HCT116 (cell line): ENCODE measurements at regions not wholly inside any gene's neighbourhood (a gene's known extent, or its start where the extent isn't known, plus 50 kb on each side); places are given as distances from the start of the nearest gene placed in this dataset.

ENCODE experiments used
- ATAC-seq: fragments of 200-7000 bp; cut with Tn5 transposase; 2 replicates; pipeline ENCODE4 v1.9.1; 2020; ENCODE audit warnings: mild to moderate bottlenecking, moderate library complexity
- BruUV-seq: library from RNA; stranded (reverse); fragments of 400-500 nt; replicated peaks from 2 replicates; lab custom pipeline; 2021; lab: Mats Ljungman, UMichigan
- CTCF ChIA-PET: fragments of 300-600 bp; sonication (Branson Sonifier 250); formaldehyde crosslinking; loops from one replicate; lab custom pipeline; 2021; ENCODE audit warnings: antibody characterized with exemption; lab: Charles Lee
- POLR2A ChIA-PET: fragments of 300-600, 350-600 bp; sonication (Branson Sonifier 250); formaldehyde crosslinking; loops from one replicate; lab custom pipeline; 2021; ENCODE audit warnings: antibody characterized with exemption; lab: Charles Lee
- RAD21 ChIA-PET, 2 experiments: fragments of 300-600 bp; sonication (Branson Sonifier 250); formaldehyde crosslinking; loops; one replicate each; lab custom pipeline; 2023; ENCODE audit warnings: low total read pairs in 2 of 2; ENCODE audit not compliant: uncharacterized antibody in 2 of 2, unreplicated experiment in 2 of 2, low non-redundant PET in 1 of 2; lab: Charles Lee
- DNase-seq: peaks from one replicate; pipeline ENCODE4 v3.0.0-alpha.2; 2010; ENCODE audit warnings: low read depth, low spot score
- H2AFZ ChIP-seq: fragments of 200-600 bp; shearing (Covaris generic), sonication (generic); 2 replicates; pipeline ENCODE4 v1.6.1; 2017; ENCODE audit warnings: low read depth, mixed run types, mixed read lengths, antibody characterized with exemption, low read length; ENCODE audit not compliant: poor library complexity, severe bottlenecking
- H3K27ac ChIP-seq: 2 replicates; pipeline ENCODE4 v1.5.1; 2012; ENCODE audit warnings: low read depth, low read length
- H3K27me3 ChIP-seq: fragments of 200-600 bp; sonication (generic); 2 replicates; pipeline ENCODE4 v1.6.1; 2016; ENCODE audit warnings: mixed run types, low read length, mixed read lengths; ENCODE audit not compliant: insufficient read depth
- H3K36me3 ChIP-seq, 2 experiments: fragments of 200-500 bp in 1 of 2; fragments of 200-600 bp in 1 of 2; sonication (Bioruptor generic) in 1 of 2; sonication (generic) in 1 of 2; 2 replicates each; pipeline versions ENCODE4 v1.5.1 to v1.6.1; 2014 to 2016; ENCODE audit warnings: low read length in 2 of 2, inconsistent platforms in 1 of 2, mixed read lengths in 1 of 2, mixed run types in 1 of 2; ENCODE audit not compliant: insufficient read depth in 2 of 2, control insufficient read depth in 1 of 2
- H3K4me1 ChIP-seq, 2 experiments: fragments of 200-600 bp in 1 of 2; sonication (generic) in 1 of 2; 2 replicates each; pipeline versions ENCODE4 v1.5.1 to v1.6.1; 2012 to 2017; ENCODE audit warnings: low read length in 2 of 2, inconsistent platforms in 1 of 2, mild to moderate bottlenecking in 1 of 2, mixed read lengths in 1 of 2, mixed run types in 1 of 2, moderate library complexity in 1 of 2; ENCODE audit not compliant: insufficient read depth in 2 of 2, control insufficient read depth in 1 of 2
- H3K4me2 ChIP-seq: fragments of 200-600 bp; sonication (generic); 2 replicates; pipeline ENCODE4 v1.6.1; 2017; ENCODE audit warnings: mixed run types, low read length, mixed read lengths
- H3K4me3 ChIP-seq, 2 experiments: fragments of 200-600 bp in 1 of 2; sonication (generic) in 1 of 2; replicated peaks in 1 of 2; 2 replicates each; pipeline ENCODE4 v1.5.1; 2011 to 2016; ENCODE audit warnings: low read length in 2 of 2, control low read depth in 1 of 2, low read depth in 1 of 2, mild to moderate bottlenecking in 1 of 2, mixed read lengths in 1 of 2, mixed run types in 1 of 2
- H3K79me2 ChIP-seq: fragments of 200-600 bp; sonication (generic); 2 replicates; pipeline ENCODE4 v1.6.1; 2017; ENCODE audit warnings: mild to moderate bottlenecking, mixed run types, low read length, moderate library complexity, mixed read lengths; ENCODE audit not compliant: insufficient read depth
- H3K9ac ChIP-seq: fragments of 200-600 bp; sonication (generic); 2 replicates; pipeline ENCODE4 v1.6.1; 2016; ENCODE audit warnings: low read length, mixed read lengths
- H3K9me2 ChIP-seq: fragments of 200-600 bp; sonication (generic), shearing (Covaris generic); 2 replicates; pipeline ENCODE4 v1.6.1; 2017; ENCODE audit warnings: mixed run types, mild to moderate bottlenecking, moderate library complexity; ENCODE audit not compliant: insufficient read depth
- H3K9me3 ChIP-seq, 2 experiments: fragments of 200-500 bp in 1 of 2; fragments of 200-600 bp in 1 of 2; sonication (Bioruptor generic) in 1 of 2; sonication (generic) in 1 of 2; 2 replicates each; pipeline ENCODE4 v1.6.1; 2014 to 2017; ENCODE audit warnings: low read length in 2 of 2, mixed read lengths in 2 of 2, inconsistent platforms in 1 of 2, low read depth in 1 of 2, mild to moderate bottlenecking in 1 of 2, mixed run types in 1 of 2, moderate library complexity in 1 of 2; ENCODE audit not compliant: control insufficient read depth in 1 of 2, insufficient read depth in 1 of 2
- H4K20me1 ChIP-seq: fragments of 200-600 bp; sonication (generic), shearing (Covaris generic); 2 replicates; pipeline ENCODE4 v1.6.1; 2017; ENCODE audit warnings: mixed run types, mild to moderate bottlenecking, moderate library complexity; ENCODE audit not compliant: insufficient read depth
- CBX3 ChIP-seq: IDR thresholded peaks from 2 replicates; pipeline ENCODE4 v1.6.1; 2012; ENCODE audit warnings: low read depth
- CEBPB ChIP-seq: IDR thresholded peaks from 2 replicates; pipeline ENCODE4 v1.6.1; 2012; ENCODE audit warnings: low read depth
- ELF1 ChIP-seq: IDR thresholded peaks from 2 replicates; pipeline ENCODE4 v1.6.1; 2012; ENCODE audit warnings: low read depth, borderline replicate concordance
- EZH2 ChIP-seq: fragments of 200-600 bp; sonication (generic); IDR thresholded peaks from 2 replicates; pipeline ENCODE4 v1.6.1; 2017; ENCODE audit warnings: antibody characterized with exemption, mixed run types
- ZNF274 ChIP-seq: fragments of 200-500 bp; sonication (Bioruptor generic); IDR thresholded peaks from 2 replicates; pipeline ENCODE4 v1.6.1; 2014; ENCODE audit warnings: mild to moderate bottlenecking, low read depth, low read length, inconsistent platforms
- intact Hi-C: fragments of 100-400 bp; cut with micrococcal nuclease; formaldehyde crosslinking; loops from 2 replicates; pipeline ENCODE4 v1.10.0; 2022
- TF ChIP-seq, protein P1 (sequence below), 3 experiments: fragments of 200-600 bp in 1 of 3; sonication (generic) in 1 of 3; IDR thresholded peaks in 2 of 3; conservative IDR thresholded peaks in 1 of 3; 2 replicates each; pipeline ENCODE4 v1.5.1; 2012 to 2017; ENCODE audit warnings: low read depth in 2 of 3, low read length in 2 of 3, antibody characterized with exemption in 1 of 3, borderline replicate concordance in 1 of 3, control low read depth in 1 of 3, mild to moderate bottlenecking in 1 of 3, mixed read lengths in 1 of 3, mixed run types in 1 of 3, moderate library complexity in 1 of 3; ENCODE audit not compliant: insufficient read depth in 1 of 3
- TF ChIP-seq, protein P2 (sequence below): IDR thresholded peaks from 2 replicates; pipeline ENCODE4 v1.6.1; 2012
- TF ChIP-seq, protein P3 (sequence below): IDR thresholded peaks from 2 replicates; pipeline ENCODE4 v1.6.1; 2012; ENCODE audit warnings: low read depth
- TF ChIP-seq, protein P4 (sequence below): IDR thresholded peaks from 2 replicates; pipeline ENCODE4 v1.6.1; 2012

DNA sequence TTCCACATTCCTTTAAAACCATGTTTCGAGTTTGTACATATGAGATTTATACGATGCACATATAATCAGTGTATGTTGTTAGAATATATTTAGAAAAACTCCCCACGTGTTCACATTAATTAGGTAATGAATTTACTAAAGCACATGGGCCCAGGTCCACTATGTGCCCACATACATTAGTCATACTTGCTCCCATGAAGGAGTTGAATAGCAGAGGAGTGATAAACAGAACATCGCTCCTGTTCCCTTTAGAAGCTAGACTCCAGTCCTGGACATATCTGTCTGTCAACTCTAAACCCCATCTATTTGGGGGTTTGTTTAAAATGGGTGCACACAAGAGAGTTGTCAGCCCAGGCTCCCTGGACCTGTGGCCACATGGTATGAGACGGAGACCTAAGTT is 108.1 kb upstream of the TIAM2 start:
- Histone ChIP-seq H4K20me1 (0 out of 2 replicates have a peak, but pooled peaks cover 5% of the 10 kb centered on the region), H3K4me1 (no peaks in the 10 kb centered on the region), H2AFZ (no peak overlapping the region), H3K4me3 (no peak overlapping the region), H3K9me2 (no peaks in the 10 kb centered on the region), H3K9me3 (no peaks in the 10 kb centered on the region), H3K27me3 (no peaks in the 10 kb centered on the region), H3K4me2 (no peak overlapping the region), H3K9ac (no peak overlapping the region)
- intact Hi-C loops, result no loop called here
- BruUV-seq, result no TSS peak
- ATAC-seq (no peak), DNase-seq (no peak)
- CTCF ChIA-PET, result no interaction called here
- POLR2A ChIA-PET, result no interaction called here
- TF ChIP-seq ELF1 (no peak), EZH2 (no peak), CBX3 (no peak)
- TF ChIP-seq, protein P1, sequence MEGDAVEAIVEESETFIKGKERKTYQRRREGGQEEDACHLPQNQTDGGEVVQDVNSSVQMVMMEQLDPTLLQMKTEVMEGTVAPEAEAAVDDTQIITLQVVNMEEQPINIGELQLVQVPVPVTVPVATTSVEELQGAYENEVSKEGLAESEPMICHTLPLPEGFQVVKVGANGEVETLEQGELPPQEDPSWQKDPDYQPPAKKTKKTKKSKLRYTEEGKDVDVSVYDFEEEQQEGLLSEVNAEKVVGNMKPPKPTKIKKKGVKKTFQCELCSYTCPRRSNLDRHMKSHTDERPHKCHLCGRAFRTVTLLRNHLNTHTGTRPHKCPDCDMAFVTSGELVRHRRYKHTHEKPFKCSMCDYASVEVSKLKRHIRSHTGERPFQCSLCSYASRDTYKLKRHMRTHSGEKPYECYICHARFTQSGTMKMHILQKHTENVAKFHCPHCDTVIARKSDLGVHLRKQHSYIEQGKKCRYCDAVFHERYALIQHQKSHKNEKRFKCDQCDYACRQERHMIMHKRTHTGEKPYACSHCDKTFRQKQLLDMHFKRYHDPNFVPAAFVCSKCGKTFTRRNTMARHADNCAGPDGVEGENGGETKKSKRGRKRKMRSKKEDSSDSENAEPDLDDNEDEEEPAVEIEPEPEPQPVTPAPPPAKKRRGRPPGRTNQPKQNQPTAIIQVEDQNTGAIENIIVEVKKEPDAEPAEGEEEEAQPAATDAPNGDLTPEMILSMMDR (IDR thresholded peaks at IDR 0.05 in 2 of 3, conservative IDR thresholded peaks at IDR 0.05 in 1 of 3; ENCODE audit: borderline replicate concordance in 1 of 3, insufficient read depth in 1 of 3, low read depth in 2 of 3, low read length in 2 of 3), result no peak
- TF ChIP-seq, all 23 proteins: peak for 0
- Histone ChIP-seq H3K27ac (no peak overlapping the region), H3K79me2 (no peaks in the 10 kb centered on the region), H3K36me3 (no peaks in the 10 kb centered on the region)
- RAD21 ChIA-PET, result no interaction called here

DNA sequence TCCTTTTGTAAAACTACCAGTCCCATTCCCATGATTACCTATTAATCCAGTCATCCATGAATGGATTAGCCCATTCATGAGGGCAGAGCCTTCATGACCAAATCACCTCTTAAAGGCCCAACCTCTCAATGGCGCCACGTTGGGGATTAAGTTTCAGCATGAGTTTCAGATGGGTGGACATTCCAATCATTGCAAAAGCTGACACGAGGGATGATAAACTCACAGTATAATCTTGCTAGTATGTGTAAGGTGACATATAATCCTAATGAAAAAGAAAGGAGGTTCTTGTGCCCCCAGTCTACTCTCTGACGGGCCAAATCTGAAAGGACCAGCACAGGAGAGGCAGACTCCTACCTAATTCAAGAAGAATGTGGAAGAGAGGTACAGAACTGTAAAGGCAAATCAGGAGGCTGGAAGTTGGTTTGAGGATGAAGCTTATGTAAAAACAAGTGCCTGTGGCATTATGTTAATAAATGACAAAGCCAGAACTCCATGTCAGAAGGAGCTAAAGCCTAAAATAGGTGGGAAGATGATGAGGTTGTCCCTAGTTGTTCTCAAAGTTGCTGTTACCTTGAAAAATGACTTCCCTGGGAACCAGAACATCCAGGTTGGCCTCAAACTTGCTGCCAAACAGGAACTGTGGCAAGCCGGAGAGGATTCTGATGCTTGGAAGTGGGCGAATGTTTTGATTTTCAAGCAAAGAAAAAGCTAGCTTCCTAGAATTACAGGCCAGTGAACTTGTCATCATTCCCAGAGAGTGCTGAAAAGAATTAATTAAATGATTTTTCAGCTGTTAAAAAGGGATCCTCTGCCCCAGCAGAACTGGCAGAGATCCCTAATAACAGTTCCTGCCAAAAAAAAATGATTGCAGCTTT is 106.5 kb upstream of the TIAM2 start:
- CTCF ChIA-PET, result no interaction called here
- no TSS peak for BruUV-seq
- TF ChIP-seq, protein P2, sequence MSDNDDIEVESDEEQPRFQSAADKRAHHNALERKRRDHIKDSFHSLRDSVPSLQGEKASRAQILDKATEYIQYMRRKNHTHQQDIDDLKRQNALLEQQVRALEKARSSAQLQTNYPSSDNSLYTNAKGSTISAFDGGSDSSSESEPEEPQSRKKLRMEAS, result no peak
- no peak for TF ChIP-seq ZNF274
- TF ChIP-seq, protein P3, sequence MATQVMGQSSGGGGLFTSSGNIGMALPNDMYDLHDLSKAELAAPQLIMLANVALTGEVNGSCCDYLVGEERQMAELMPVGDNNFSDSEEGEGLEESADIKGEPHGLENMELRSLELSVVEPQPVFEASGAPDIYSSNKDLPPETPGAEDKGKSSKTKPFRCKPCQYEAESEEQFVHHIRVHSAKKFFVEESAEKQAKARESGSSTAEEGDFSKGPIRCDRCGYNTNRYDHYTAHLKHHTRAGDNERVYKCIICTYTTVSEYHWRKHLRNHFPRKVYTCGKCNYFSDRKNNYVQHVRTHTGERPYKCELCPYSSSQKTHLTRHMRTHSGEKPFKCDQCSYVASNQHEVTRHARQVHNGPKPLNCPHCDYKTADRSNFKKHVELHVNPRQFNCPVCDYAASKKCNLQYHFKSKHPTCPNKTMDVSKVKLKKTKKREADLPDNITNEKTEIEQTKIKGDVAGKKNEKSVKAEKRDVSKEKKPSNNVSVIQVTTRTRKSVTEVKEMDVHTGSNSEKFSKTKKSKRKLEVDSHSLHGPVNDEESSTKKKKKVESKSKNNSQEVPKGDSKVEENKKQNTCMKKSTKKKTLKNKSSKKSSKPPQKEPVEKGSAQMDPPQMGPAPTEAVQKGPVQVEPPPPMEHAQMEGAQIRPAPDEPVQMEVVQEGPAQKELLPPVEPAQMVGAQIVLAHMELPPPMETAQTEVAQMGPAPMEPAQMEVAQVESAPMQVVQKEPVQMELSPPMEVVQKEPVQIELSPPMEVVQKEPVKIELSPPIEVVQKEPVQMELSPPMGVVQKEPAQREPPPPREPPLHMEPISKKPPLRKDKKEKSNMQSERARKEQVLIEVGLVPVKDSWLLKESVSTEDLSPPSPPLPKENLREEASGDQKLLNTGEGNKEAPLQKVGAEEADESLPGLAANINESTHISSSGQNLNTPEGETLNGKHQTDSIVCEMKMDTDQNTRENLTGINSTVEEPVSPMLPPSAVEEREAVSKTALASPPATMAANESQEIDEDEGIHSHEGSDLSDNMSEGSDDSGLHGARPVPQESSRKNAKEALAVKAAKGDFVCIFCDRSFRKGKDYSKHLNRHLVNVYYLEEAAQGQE, result no peak
- no peak for TF ChIP-seq CBX3
- TF ChIP-seq, protein P4, sequence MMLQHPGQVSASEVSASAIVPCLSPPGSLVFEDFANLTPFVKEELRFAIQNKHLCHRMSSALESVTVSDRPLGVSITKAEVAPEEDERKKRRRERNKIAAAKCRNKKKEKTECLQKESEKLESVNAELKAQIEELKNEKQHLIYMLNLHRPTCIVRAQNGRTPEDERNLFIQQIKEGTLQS, result no peak
- no peak for TF ChIP-seq CEBPB

More for the DNA sequence above, 106.5 kb upstream of the TIAM2 start:
- ATAC-seq (no peak), DNase-seq (no peak)
- H4K20me1 ChIP-seq, result 0 out of 2 replicates have a peak, but pooled peaks cover 5% of the 10 kb centered on the region
- no peaks in the 10 kb centered on the region for H3K79me2 ChIP-seq
- no peaks in the 10 kb centered on the region for H3K36me3 ChIP-seq
- H3K9me2 ChIP-seq, result no peaks in the 10 kb centered on the region
- H2AFZ ChIP-seq, result no peak overlapping the region
- no peak overlapping the region for H3K4me2 ChIP-seq
- H3K9ac ChIP-seq, result no peak overlapping the region
- POLR2A ChIA-PET, result no interaction called here
- RAD21 ChIA-PET, result no interaction called here
- no peak overlapping the region for H3K27ac ChIP-seq
- no peak overlapping the region for H3K4me3 ChIP-seq
- no peaks in the 10 kb centered on the region for H3K27me3 ChIP-seq
- no peaks in the 10 kb centered on the region for H3K9me3 ChIP-seq
- H3K4me1 ChIP-seq, result no peaks in the 10 kb centered on the region
- intact Hi-C loops, result no loop called here
